Kidney tubule cell (primary cell): ENCODE measurements at regions not wholly inside any gene's neighbourhood (a gene's known extent, or its start where the extent isn't known, plus 50 kb on each side); places are given as distances from the start of the nearest gene placed in this dataset.

Source experiments
- DNase-seq: peaks from one replicate; pipeline ENCODE4 v3.0.0-alpha.2; 2018; ENCODE audit warnings: low spot score

GRCh38 chr6:163766936-163767335, 352.4 kb downstream of the QKI start:
- DNase-seq: no peak

- no peak for DNase-seq
Observed at GRCh38 chr6:163765335-163765734, 350.8 kb downstream of the QKI start.

DNA sequence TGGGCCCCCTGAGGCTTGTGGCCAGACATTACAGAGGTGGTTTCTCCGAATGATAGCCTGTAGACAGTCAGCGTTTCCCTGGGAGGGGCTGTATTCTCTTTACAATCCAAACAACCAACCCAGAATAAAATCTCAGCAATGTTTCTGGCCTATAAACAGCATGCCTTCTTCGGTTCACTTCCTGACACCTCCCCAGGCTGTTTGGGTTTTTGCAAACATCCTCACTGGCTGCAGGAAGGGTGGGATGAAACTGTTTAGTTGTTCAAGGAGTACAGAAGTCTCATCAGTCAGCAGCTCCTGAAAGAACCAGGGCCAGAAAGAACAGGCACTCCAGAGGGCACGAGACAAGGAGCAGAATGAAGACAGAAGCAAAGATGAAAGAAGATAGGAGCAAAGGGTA, 350.0 kb downstream of the QKI start:
- no peak for DNase-seq

GRCh38 chr6:163761481-163761880, 347.0 kb downstream of the QKI start:
- peak; percentile 56 for DNase-seq

- DNase-seq: peak; percentile 60
Observed at GRCh38 chr6:163760860-163761259, 346.3 kb downstream of the QKI start.

DNA sequence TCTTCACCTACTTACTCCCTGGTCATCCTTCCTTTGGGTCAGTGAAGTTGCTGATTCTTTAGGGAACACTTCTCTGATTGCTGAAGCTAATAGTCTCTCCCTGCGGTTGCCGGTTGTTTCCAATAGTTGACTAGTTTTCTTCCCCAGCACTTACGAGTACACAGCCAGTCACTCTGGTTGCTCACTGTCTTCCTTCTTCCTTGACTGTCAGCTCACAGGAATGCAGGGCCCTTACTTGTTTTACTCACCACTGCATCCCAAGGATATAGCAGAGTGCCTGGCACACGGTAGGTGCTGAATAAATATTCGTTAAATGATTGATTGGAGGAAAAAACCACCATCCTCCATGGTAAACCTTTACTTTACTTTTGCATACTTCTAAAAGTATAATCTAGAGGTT, 345.0 kb downstream of the QKI start:
- peak; percentile 93 for DNase-seq

- no peak for DNase-seq
Observed at GRCh38 chr6:163757520-163757919, 343.0 kb downstream of the QKI start.

DNA sequence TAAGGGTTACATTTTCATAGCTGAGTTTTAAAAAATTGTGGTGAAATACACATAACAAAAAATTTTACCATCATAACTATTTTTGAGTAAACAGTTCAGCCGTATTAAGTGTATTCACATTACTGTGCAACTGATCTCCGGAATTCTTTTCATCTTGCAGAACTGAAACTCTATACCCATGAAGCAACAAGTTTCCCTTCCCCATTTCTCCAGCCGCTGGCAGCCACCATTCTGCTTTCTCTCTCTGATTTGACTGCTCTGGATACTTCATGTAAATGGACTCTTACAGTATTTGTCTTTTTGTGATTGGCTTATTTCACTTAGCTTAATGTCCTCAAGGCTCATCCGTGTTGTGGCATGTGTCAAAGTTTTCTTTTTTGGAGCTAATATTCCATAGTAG, 341.6 kb downstream of the QKI start:
- no peak for DNase-seq

GRCh38 chr6:163754866-163755265, 340.3 kb downstream of the QKI start:
- DNase-seq: no peak

DNA sequence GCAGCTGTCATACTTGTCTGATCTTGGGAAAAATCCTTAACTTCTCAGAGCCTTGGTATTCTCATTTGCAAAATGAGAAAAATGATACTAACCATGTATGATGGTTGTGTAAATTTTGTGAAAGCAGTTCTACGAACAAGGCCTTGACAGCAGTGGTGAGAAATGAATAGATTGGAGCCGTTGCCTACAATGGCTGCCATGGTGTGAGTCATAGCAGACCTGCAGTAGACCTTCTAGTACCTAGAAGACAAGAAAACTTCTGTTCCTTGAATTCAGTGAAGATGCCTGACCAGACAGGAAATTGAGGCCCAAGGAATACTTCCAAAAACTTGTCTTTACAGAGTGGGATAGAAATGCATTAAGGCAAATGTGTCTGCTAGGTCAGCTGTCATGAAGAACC, 338.9 kb downstream of the QKI start:
- no peak for DNase-seq

DNA sequence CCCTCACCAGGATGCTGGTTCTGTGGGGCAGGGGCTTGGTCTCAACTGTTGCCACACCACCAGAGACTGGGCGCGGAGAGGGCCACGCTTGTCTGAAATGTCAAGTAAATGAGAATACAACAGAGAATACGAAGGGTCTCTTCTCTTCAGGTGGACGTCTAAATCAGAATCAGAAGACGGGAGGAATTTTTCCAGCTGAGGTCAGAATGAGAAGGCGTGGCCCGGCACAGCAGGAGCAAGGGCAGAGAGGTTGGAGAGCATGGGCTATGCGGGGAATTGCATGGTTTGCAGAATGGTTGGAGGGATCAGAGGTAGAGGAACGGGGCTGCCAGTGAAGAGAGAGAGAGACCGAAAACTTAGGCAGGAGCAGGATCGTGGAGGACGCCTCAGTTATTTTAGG, 337.9 kb downstream of the QKI start:
- DNase-seq: no peak

DNA sequence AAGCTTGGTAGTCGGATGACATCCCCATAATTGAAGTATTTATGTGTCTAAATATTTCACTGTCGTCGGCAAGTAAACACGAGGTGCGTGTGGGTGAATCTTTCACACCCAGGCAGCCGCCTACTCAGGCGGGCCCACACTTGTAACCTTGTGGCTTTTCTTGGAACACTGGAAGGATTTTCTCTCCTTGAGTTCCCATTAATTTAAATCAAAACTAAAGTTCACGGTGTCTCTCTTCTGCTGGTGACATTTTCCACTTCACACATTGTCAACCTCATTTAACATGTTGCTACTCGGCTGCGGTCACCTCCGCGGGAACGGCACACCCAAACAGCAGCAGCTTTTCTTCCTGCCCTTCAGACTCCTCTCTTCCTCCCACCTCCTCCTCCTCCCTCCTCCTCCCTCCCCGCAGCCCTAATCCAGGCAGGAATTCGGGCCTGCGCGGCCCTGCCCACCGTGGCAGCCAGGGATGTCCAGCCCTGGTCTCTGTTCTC, 336.6 kb downstream of the QKI start:
- DNase-seq: no peak

- DNase-seq: no peak
Observed at GRCh38 chr6:163750431-163751031, 336.0 kb downstream of the QKI start.

GRCh38 chr6:163748886-163749285, 334.4 kb downstream of the QKI start:
- DNase-seq: no peak

- DNase-seq: no peak
Observed at GRCh38 chr6:163748036-163748435, 333.5 kb downstream of the QKI start.

DNA sequence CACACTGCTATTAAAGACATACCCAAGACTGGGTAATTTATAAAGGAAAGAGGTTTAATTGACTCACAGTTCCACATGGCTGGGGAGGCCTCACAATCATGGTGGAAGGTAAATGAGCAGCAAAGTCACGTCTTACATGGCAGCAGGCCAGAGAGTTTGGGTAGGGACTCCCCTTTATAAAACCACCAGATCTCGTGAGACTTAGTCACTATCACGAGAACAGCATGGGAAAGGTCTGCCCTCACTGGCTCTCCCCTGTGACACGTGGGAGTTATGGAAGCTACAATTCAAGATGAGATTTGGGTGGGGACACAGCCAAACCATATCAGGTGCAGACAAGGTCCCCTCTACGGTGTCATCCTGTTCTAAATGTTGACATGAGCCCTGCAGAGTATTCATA, 332.5 kb downstream of the QKI start:
- DNase-seq: peak; percentile 58

DNA sequence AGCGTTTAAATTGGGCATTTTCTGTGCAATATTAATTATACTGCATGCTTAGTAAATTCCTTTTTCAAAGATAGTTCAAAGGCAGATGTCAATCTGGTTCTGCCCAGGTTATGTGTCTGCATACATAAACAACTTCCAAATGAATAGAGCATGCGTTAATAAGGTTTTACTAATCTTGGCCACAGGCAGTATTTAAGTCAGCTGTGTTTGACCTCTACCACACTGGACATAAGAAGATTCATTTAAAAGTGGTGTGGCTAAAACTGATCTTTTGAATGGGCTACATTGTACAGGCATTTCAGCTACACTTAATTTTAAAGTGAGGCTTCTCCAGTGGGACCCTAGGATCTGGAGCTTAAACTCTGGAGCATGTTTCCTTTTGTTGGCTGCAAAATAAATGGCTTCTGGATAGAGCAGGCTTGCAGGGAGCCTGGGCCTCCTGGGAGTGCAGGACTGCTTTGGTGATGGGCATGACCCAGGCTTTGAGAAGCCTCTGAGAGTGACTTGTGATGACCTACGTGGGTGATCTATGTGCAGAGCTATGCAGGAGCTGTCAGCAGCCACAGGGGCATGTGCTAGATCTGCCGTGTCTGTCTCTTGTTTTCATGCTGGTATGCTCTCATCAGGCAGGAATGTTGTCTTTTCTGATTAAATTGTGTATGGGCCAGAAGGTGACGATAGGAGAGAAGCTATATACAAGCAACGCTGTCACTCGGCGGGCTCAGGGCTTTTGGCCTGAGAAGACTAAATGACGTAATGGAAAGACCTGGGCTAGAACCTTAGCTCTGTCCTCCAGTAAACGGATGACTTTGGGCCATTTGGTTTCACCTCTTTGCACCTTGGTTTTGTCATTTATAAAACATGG, 331.2 kb downstream of the QKI start:
- peak; percentile 98 for DNase-seq

DNA sequence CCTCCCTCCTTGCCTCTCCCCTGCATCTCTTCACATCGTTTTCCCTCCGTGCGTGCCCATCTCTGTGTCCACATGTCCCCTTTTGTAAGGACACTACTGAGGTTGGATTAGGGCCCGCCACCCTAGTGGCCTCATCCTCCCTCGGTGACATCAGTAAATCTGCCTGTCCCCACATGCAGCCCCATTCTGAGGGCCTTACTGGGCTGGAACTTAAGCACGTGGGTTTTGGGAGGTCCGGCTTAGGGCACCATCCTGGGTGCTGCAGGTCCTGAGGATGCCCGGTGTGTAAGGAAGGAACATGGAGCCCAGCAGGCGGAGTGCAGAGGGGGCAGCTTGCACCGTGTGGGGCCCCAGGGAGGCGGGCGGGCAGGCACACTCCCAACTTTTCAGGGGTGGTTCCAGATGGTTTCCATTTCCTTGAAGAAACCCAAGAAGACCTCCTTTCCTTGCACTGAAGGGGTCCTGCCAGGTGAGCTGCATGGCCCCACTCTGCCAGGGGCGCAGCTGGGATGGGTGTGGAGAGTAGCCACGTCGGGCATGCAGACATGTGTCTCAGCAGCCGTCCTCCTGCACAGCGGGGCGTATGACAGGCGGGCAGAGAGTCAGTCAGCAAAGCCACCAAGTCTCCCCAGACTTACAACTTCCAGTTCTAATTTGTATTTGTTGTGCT, 329.9 kb downstream of the QKI start:
- no peak for DNase-seq

DNA sequence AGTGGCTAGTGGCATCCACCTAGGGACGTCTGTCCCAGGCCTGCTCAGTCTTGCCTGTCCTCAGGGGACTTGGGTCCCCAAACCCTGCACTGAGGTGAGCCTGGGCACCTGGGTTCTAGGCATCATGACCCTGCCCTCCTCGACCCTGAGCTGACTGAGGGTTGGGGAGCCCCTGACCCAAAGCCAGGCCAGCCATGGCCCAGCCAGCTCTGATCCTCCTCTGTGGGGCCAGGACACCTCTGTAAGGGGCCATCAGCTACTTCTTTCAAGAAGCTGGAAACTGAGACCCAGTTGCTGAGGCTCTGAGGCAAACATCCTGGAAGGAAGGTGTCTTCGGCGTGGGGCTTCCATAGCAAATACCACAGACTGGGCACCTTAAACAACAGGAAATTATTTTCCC, 329.3 kb downstream of the QKI start:
- DNase-seq: no peak

DNA sequence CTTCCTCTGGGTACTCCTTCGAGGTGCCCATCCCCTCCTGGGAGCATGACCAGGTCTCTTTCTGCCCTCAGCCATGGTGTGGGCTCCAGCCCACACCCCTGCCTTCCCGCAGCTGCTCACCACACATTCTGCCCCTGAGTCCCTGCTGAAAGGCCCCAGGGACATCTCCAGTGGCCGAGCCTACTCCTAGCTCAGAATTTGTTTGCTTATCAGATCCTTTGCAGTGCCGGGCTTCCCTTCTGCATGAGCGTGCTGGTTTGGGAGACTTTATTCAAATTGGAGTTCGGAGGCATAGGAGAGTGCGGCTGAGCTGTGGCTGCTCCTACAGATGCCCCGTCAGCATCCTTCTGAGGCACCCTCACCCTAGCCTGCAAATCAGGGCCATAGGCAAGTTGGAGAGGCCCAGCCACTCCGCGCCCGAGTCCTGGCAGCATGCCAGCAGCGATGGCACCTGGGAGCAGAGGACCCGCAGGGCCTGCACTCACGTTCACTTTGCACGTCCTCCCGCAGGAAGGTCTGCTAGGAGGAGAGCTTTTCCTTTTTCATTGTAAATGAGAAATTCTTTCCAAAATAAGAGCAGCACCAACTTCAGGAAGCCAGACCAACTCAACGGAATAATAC, 327.3 kb downstream of the QKI start:
- no peak for DNase-seq

- DNase-seq: no peak
Observed at GRCh38 chr6:163741342-163741741, 326.8 kb downstream of the QKI start.

DNA sequence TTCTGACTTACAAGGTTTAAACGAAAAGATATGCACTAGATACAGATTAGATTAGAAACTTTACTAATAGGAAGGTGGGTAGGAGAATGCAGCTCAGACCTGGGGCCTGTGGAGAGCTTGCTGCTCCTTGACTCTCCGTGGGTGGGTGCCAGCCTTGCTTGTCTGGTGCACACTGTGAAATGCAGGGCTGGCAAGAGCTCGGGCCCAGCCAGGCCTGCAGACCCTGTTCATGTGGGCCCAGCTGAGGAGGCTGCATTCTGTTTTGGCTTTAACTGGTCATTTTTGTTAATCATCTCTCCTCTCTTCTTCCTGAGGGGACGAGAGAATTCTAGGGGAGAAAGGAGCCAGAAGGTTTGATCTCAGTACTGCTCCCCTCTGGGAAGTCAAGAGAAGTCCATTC, 325.4 kb downstream of the QKI start:
- no peak for DNase-seq

DNA sequence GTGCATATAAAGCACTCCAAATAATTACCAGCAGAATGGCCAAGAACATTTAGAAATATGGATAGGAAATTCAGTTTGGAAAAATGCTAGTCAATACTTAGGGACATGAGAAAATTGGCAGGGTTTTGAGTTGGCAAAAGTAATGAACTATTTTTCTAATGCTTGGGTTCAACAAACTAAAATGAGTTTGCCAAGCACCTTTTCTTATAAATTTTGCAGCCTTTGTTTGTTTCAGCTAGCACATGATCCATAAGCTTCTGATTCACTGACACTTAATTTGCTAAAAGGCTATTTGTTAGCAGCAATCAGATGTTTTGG, 324.8 kb downstream of the QKI start:
- DNase-seq: no peak
